ENCODE measurements at regions not wholly inside any gene's neighbourhood (a gene's known extent, or its start where the extent isn't known, plus 50 kb on each side); places are given as distances from the start of the nearest gene placed in this dataset.

- Mint-ChIP-seq H3K4me3 (no peak overlapping the region), H3K27ac (no peak overlapping the region), H3K9me3 (peaks cover 2% of the 10 kb centered on the region), H3K36me3 (ENCODE audit: low read depth) (no peaks in the 10 kb centered on the region), H3K27me3 (no peaks in the 10 kb centered on the region), H3K4me1 (no peaks in the 10 kb centered on the region)
- ATAC-seq (no peak), DNase-seq (no peak)
Measured at GRCh38 chr9:108474356-108474755, 381.4 kb downstream of the ACTL7B start.

GRCh38 chr9:108473209-108474112, 382.3 kb downstream of the ACTL7B start:
- H3K4me3 Mint-ChIP-seq, result no peak overlapping the region
- H3K36me3 Mint-ChIP-seq (ENCODE audit: low read depth), result no peaks in the 10 kb centered on the region
- ATAC-seq (no peak), DNase-seq (no peak)
- H3K27me3 Mint-ChIP-seq, result no peaks in the 10 kb centered on the region
- H3K9me3 Mint-ChIP-seq, result peaks cover 8% of the 10 kb centered on the region
- no peak overlapping the region for H3K27ac Mint-ChIP-seq
- H3K4me1 Mint-ChIP-seq, result no peaks in the 10 kb centered on the region

- H3K4me1 Mint-ChIP-seq, result no peaks in the 10 kb centered on the region
- no peaks in the 10 kb centered on the region for H3K36me3 Mint-ChIP-seq (ENCODE audit: low read depth)
- ATAC-seq, result no peak
- no peak for DNase-seq
- H3K4me3 Mint-ChIP-seq, result no peak overlapping the region
- H3K27me3 Mint-ChIP-seq, result no peaks in the 10 kb centered on the region
- no peak overlapping the region for H3K27ac Mint-ChIP-seq
- peaks cover 12% of the 10 kb centered on the region for H3K9me3 Mint-ChIP-seq
Measured at GRCh38 chr9:108469654-108470053, 386.1 kb downstream of the ACTL7B start.

GRCh38 chr9:108468364-108468763, 387.4 kb downstream of the ACTL7B start:
- ATAC-seq (no peak), DNase-seq (peak; percentile 32)
- no peaks in the 10 kb centered on the region for H3K36me3 Mint-ChIP-seq (ENCODE audit: low read depth)
- H3K4me3 Mint-ChIP-seq, result no peak overlapping the region
- no peak overlapping the region for H3K27ac Mint-ChIP-seq
- H3K4me1 Mint-ChIP-seq, result no peaks in the 10 kb centered on the region
- H3K27me3 Mint-ChIP-seq, result no peaks in the 10 kb centered on the region
- H3K9me3 Mint-ChIP-seq, result peaks cover 12% of the 10 kb centered on the region

GRCh38 chr9:108467653-108468324, 388.0 kb downstream of the ACTL7B start:
- ATAC-seq (no peak), DNase-seq (no peak)
- Mint-ChIP-seq H3K4me1 (no peaks in the 10 kb centered on the region), H3K4me3 (no peak overlapping the region), H3K36me3 (ENCODE audit: low read depth) (no peaks in the 10 kb centered on the region), H3K9me3 (peaks cover 12% of the 10 kb centered on the region), H3K27me3 (no peaks in the 10 kb centered on the region), H3K27ac (no peak overlapping the region)

- H3K27me3 Mint-ChIP-seq, result no peaks in the 10 kb centered on the region
- no peak for ATAC-seq
- H3K27ac Mint-ChIP-seq, result no peak overlapping the region
- no peak overlapping the region for H3K4me3 Mint-ChIP-seq
- DNase-seq, result no peak
- peaks cover 12% of the 10 kb centered on the region for H3K9me3 Mint-ChIP-seq
- H3K4me1 Mint-ChIP-seq, result no peaks in the 10 kb centered on the region
- no peaks in the 10 kb centered on the region for H3K36me3 Mint-ChIP-seq (ENCODE audit: low read depth)
Measured at GRCh38 chr9:108467161-108467560, 388.6 kb downstream of the ACTL7B start.

- Mint-ChIP-seq H3K9me3 (peaks cover 12% of the 10 kb centered on the region), H3K4me3 (no peak overlapping the region), H3K27me3 (no peaks in the 10 kb centered on the region), H3K36me3 (ENCODE audit: low read depth) (no peaks in the 10 kb centered on the region), H3K27ac (no peak overlapping the region), H3K4me1 (no peaks in the 10 kb centered on the region)
- no peak for ATAC-seq
- no peak for DNase-seq
Measured at GRCh38 chr9:108466304-108466703, 389.5 kb downstream of the ACTL7B start.

- Mint-ChIP-seq H3K36me3 (ENCODE audit: low read depth) (no peaks in the 10 kb centered on the region), H3K4me1 (no peaks in the 10 kb centered on the region), H3K27ac (no peak overlapping the region), H3K27me3 (peaks cover 2% of the 10 kb centered on the region), H3K4me3 (no peak overlapping the region), H3K9me3 (peaks cover 7% of the 10 kb centered on the region)
- DNase-seq, result no peak
- ATAC-seq, result no peak
Measured at GRCh38 chr9:108463932-108464606, 391.7 kb downstream of the ACTL7B start.

- H3K27ac Mint-ChIP-seq, result no peak overlapping the region
- ATAC-seq, result no peak
Measured at GRCh38 chr9:108456903-108457302, 398.9 kb downstream of the ACTL7B start.

GRCh38 chr9:108445431-108446071, 410.2 kb downstream of the ACTL7B start:
- H3K36me3 Mint-ChIP-seq (ENCODE audit: low read depth), result no peaks in the 10 kb centered on the region
- H3K27ac Mint-ChIP-seq, result no peak overlapping the region
- peaks cover 4% of the 10 kb centered on the region for H3K9me3 Mint-ChIP-seq
- no peak overlapping the region for H3K4me3 Mint-ChIP-seq
- no peak for ATAC-seq
- no peaks in the 10 kb centered on the region for H3K4me1 Mint-ChIP-seq
- no peak for DNase-seq
- no peaks in the 10 kb centered on the region for H3K27me3 Mint-ChIP-seq

More at GRCh38 chr9:108456903-108457302, 398.9 kb downstream of the ACTL7B start:
- Mint-ChIP-seq H3K36me3 (ENCODE audit: low read depth) (no peaks in the 10 kb centered on the region), H3K4me1 (no peaks in the 10 kb centered on the region), H3K9me3 (no peaks in the 10 kb centered on the region), H3K27me3 (peaks cover 2% of the 10 kb centered on the region), H3K4me3 (no peak overlapping the region)
- DNase-seq, result no peak

- Mint-ChIP-seq H3K27ac (no peak overlapping the region), H3K27me3 (no peaks in the 10 kb centered on the region), H3K4me1 (no peaks in the 10 kb centered on the region), H3K4me3 (no peak overlapping the region), H3K36me3 (ENCODE audit: low read depth) (no peaks in the 10 kb centered on the region), H3K9me3 (peaks cover 4% of the 10 kb centered on the region)
- DNase-seq, result no peak
- no peak for ATAC-seq
Measured at GRCh38 chr9:108444400-108445358, 411.1 kb downstream of the ACTL7B start.

GRCh38 chr9:108443741-108444140, 412.0 kb downstream of the ACTL7B start:
- no peaks in the 10 kb centered on the region for H3K27me3 Mint-ChIP-seq
- no peak for ATAC-seq

GRCh38 chr9:108443019-108443633, 412.7 kb downstream of the ACTL7B start:
- Mint-ChIP-seq H3K4me1 (no peaks in the 10 kb centered on the region), H3K36me3 (ENCODE audit: low read depth) (no peaks in the 10 kb centered on the region), H3K27ac (no peak overlapping the region), H3K9me3 (peaks cover 4% of the 10 kb centered on the region), H3K4me3 (no peak overlapping the region), H3K27me3 (no peaks in the 10 kb centered on the region)
- ATAC-seq, result no peak
- no peak for DNase-seq

More at GRCh38 chr9:108443741-108444140, 412.0 kb downstream of the ACTL7B start:
- DNase-seq, result no peak
- no peaks in the 10 kb centered on the region for H3K4me1 Mint-ChIP-seq
- H3K27ac Mint-ChIP-seq, result no peak overlapping the region
- H3K4me3 Mint-ChIP-seq, result no peak overlapping the region
- H3K9me3 Mint-ChIP-seq, result peaks cover 4% of the 10 kb centered on the region
- H3K36me3 Mint-ChIP-seq (ENCODE audit: low read depth), result no peaks in the 10 kb centered on the region
